ENCODE measurements at regions not wholly inside any gene's neighbourhood (a gene's known extent, or its start where the extent isn't known, plus 50 kb on each side); places are given as distances from the start of the nearest gene placed in this dataset.
A peak's percentile ranks its signal among the peaks of the same experiment; 100 is the strongest.

DNA sequence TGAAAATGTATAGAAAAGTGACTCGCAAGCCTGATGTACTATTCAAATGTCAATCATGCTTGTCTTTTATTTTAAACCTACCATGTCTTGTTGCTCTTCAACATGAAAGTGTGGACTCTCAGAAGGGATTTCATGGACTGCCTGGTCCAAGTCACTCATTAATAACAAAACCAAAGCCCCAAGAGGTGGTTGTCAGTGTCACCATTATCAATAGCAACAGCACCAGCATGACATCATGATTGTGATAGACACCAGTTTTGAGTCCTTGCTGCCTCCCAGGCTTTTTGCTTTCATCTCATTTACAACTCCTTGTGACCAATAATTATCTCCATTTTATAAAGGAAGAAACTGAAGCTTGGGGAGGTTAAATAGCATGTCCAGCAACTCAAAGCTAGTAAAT, 112.0 kb upstream of the TMPO start:
- peaks cover 0 to 14% of the 10 kb centered on the region in 2 experiments; a peak in 3 of 5 replicates for H3K4me1 ChIP-seq (replicated peaks in 1 of 2; ENCODE audit: control insufficient read depth in 2 of 2, insufficient read depth in 2 of 2, low read length in 2 of 2)
- H3K4me3 ChIP-seq, result no peak overlapping the region
- intact Hi-C loops (cut with micrococcal nuclease) (no loop called here), in situ Hi-C loops (cut with MboI) (loop anchor here (25.0 kb wide), 1 partner anchor 584 kb away; no protein-coding TSS in a partner anchor)
- no peak overlapping the region for H3K27ac ChIP-seq (ENCODE audit: extremely low read depth, low read depth, low read length)
- H3K36me3 ChIP-seq (ENCODE audit: control insufficient read depth, insufficient read depth, low read length), result no peaks in the 10 kb centered on the region
- CTCF ChIA-PET (ENCODE audit: low intra/inter-chr PET ratio), result no interaction called here
- H3K79me2 ChIP-seq (ENCODE audit: control insufficient read depth, insufficient read depth, low read length), result no peaks in the 10 kb centered on the region
- POLR2A ChIA-PET, result no interaction called here
- no peak for DNase-seq (ENCODE audit: extremely low read depth in 1 of 4, low spot score in 3 of 4)
- no peak overlapping the region for H3K4me2 ChIP-seq (ENCODE audit: insufficient read depth, low read length)
- no peak for TF ChIP-seq ZNF586 (CRISPR knock-in tag; conservative IDR thresholded peaks at IDR 0.05)
- TF ChIP-seq, protein P1, sequence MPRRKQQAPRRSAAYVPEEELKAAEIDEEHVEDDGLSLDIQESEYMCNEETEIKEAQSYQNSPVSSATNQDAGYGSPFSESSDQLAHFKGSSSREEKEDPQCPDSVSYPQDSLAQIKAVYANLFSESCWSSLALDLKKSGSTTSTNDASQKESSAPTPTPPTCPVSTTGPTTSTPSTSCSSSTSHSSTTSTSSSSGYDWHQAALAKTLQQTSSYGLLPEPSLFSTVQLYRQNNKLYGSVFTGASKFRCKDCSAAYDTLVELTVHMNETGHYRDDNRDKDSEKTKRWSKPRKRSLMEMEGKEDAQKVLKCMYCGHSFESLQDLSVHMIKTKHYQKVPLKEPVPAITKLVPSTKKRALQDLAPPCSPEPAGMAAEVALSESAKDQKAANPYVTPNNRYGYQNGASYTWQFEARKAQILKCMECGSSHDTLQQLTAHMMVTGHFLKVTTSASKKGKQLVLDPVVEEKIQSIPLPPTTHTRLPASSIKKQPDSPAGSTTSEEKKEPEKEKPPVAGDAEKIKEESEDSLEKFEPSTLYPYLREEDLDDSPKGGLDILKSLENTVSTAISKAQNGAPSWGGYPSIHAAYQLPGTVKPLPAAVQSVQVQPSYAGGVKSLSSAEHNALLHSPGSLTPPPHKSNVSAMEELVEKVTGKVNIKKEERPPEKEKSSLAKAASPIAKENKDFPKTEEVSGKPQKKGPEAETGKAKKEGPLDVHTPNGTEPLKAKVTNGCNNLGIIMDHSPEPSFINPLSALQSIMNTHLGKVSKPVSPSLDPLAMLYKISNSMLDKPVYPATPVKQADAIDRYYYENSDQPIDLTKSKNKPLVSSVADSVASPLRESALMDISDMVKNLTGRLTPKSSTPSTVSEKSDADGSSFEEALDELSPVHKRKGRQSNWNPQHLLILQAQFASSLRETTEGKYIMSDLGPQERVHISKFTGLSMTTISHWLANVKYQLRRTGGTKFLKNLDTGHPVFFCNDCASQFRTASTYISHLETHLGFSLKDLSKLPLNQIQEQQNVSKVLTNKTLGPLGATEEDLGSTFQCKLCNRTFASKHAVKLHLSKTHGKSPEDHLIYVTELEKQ (CRISPR knock-in tag; IDR thresholded peaks at IDR 0.05), result no peak
- no peak for TF ChIP-seq HNRNPUL1 (IDR thresholded peaks at IDR 0.05; ENCODE audit: low read length)
- no peak for TF ChIP-seq SP1 (CRISPR knock-in tag; IDR thresholded peaks at IDR 0.05)
- TF ChIP-seq ZNF436 (CRISPR knock-in tag; IDR thresholded peaks at IDR 0.05), result no peak
- no peak for TF ChIP-seq HDAC2 (IDR thresholded peaks at IDR 0.05)
- TF ChIP-seq MEF2D (tag; conservative IDR thresholded peaks at IDR 0.05; ENCODE audit: low read depth), result no peak
- TF ChIP-seq NR2C1 (IDR thresholded peaks at IDR 0.05), result no peak
- TF ChIP-seq NR2C1 (tag; IDR thresholded peaks at IDR 0.05), result no peak
- no peak for TF ChIP-seq NUFIP1 (IDR thresholded peaks at IDR 0.05; ENCODE audit: partially characterized antibody)
- TF ChIP-seq, protein P2, sequence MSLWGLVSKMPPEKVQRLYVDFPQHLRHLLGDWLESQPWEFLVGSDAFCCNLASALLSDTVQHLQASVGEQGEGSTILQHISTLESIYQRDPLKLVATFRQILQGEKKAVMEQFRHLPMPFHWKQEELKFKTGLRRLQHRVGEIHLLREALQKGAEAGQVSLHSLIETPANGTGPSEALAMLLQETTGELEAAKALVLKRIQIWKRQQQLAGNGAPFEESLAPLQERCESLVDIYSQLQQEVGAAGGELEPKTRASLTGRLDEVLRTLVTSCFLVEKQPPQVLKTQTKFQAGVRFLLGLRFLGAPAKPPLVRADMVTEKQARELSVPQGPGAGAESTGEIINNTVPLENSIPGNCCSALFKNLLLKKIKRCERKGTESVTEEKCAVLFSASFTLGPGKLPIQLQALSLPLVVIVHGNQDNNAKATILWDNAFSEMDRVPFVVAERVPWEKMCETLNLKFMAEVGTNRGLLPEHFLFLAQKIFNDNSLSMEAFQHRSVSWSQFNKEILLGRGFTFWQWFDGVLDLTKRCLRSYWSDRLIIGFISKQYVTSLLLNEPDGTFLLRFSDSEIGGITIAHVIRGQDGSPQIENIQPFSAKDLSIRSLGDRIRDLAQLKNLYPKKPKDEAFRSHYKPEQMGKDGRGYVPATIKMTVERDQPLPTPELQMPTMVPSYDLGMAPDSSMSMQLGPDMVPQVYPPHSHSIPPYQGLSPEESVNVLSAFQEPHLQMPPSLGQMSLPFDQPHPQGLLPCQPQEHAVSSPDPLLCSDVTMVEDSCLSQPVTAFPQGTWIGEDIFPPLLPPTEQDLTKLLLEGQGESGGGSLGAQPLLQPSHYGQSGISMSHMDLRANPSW (CRISPR knock-in tag; IDR thresholded peaks at IDR 0.05), result no peak
- no peak overlapping the region for H3K9ac ChIP-seq (ENCODE audit: insufficient read depth in 1 of 2, low read depth in 2 of 2, low read length in 2 of 2)
- H4K20me1 ChIP-seq (replicated peaks; ENCODE audit: control insufficient read depth, insufficient read depth, low read length), result no peaks in the 10 kb centered on the region
- 58% methylated on average over 1 of the region's 1 CpG for WGBS (ENCODE audit: insufficient coverage, low coverage, missing lambda C conversion rate)
- no peaks in the 10 kb centered on the region for H3K27me3 ChIP-seq (ENCODE audit: control insufficient read depth in 2 of 2, insufficient read depth in 2 of 2, low read length in 2 of 2)
- BruUV-seq (replicated peaks), result no TSS peak
- no peak for ATAC-seq
- H3K9me1 ChIP-seq (ENCODE audit: control insufficient read depth, insufficient read depth, low read length), result no peaks in the 10 kb centered on the region
- H2AFZ ChIP-seq (ENCODE audit: low read depth, low read length), result peak overlapping the region; percentile 61; the same call in 1 of the 2 replicates
- FAIRE-seq, result no peak
- no peaks in the 10 kb centered on the region; the same call in 1 of the 2 replicates for H3K9me3 ChIP-seq (replicated peaks; ENCODE audit: control insufficient read depth, insufficient read depth, low read depth, low read length)

Data from K562 (cell line).